Stimulated activated memory B cell treated with anti-CD40 and anti-IgM and Interleukin-4, amounts not matched to agents 10 μg/mL and 1 μg/mL and 100 μg/mL, for 72 hours (primary cell): ENCODE measurements at regions not wholly inside any gene's neighbourhood (a gene's known extent, or its start where the extent isn't known, plus 50 kb on each side); places are given as distances from the start of the nearest gene placed in this dataset.

Experiments used
- ATAC-seq: fragments of 150-1000 bp; cut with Tn5 transposase; 2 replicates; pipeline ENCODE4 v1.10.0; 2021
- H3K27ac Mint-ChIP-seq: one replicate; pipeline ENCODE4 v1.8.0; 2022; ENCODE audit warnings: mild to moderate bottlenecking, mixed read lengths
- H3K27me3 Mint-ChIP-seq: one replicate; pipeline ENCODE4 v1.8.0; 2022; ENCODE audit warnings: mixed read lengths
- H3K36me3 Mint-ChIP-seq: one replicate; pipeline ENCODE4 v1.8.0; 2022; ENCODE audit warnings: mixed read lengths
- H3K4me1 Mint-ChIP-seq: one replicate; pipeline ENCODE4 v1.8.0; 2022; ENCODE audit warnings: mixed read lengths
- H3K4me3 Mint-ChIP-seq: one replicate; pipeline ENCODE4 v1.8.0; 2022; ENCODE audit warnings: mild to moderate bottlenecking, moderate library complexity, mixed read lengths
- H3K9me3 Mint-ChIP-seq: one replicate; pipeline ENCODE4 v1.8.0; 2022; ENCODE audit warnings: mixed read lengths

DNA sequence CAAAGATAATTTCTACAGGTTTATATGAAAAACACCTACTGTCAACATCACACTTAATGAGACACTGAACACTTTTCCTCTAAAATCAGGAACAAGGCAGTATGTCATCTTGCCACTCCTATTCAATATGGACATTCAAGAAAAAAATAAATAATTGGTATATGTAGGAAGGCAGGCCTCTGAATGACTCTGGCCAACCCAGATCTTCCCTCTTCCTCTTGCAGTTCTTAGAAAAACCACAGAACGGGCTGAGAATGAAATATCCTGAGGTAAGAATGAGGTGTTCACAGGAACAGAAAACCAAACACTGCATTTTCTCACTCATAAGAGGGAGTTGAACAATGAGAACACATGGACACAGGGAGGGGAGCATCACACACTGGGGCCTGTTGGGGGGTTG lies 1207.2 kb upstream of the CITED2 start:
- H3K36me3 Mint-ChIP-seq = no peaks in the 10 kb centered on the region
- H3K4me3 Mint-ChIP-seq = no peak overlapping the region
- no peaks in the 10 kb centered on the region for H3K4me1 Mint-ChIP-seq
- ATAC-seq = no peak
- peaks cover 10% of the 10 kb centered on the region for H3K27me3 Mint-ChIP-seq
- H3K9me3 Mint-ChIP-seq = no peaks in the 10 kb centered on the region
- no peak overlapping the region for H3K27ac Mint-ChIP-seq

DNA sequence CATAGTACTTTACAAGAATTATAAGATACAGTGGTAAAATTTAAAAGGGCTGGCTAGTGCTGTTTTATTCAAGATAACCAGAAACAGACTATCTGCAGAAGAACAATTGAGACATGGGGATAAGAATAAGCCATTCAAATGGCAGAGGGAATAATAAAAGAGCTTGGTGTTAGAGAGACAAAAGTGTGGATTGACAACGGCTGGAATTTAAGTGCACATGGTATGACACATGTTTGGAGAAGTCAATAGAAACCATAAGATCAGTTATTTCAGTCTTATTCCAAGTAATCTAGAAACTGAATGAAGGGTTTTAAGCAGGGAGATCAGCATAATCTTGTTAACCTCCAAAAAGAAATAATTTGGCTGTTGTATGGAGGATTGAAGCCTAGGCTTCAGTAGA lies 1205.5 kb upstream of the CITED2 start:
- ATAC-seq = no peak
- peaks cover 10% of the 10 kb centered on the region for H3K27me3 Mint-ChIP-seq

DNA sequence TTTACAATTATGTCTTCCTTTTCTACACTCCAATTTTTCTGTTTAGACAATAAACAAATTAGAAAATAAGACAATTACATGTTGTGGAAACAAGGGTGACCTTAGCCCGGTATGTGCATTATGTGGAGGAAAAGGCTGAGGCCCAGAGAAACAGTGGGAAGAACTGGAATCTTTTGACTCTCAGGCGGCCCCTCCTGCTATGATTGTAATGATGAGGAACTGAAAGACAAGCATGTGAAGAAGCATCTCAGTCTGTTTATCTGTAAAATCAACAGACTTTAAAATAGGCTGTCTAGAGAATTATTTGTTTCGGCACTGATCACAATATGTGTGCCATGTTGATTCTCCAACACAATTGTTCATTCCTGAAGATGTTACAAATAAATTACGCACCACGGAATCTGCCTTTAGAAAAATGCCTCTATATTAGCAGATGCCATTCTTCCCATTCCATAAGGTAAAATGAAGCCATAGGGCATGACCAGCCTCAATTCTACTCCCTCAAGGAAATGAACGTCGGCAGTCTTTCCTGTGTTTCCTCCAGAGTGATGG lies 1201.6 kb upstream of the CITED2 start:
- peaks cover 10% of the 10 kb centered on the region for H3K27me3 Mint-ChIP-seq
- H3K9me3 Mint-ChIP-seq = no peaks in the 10 kb centered on the region
- no peaks in the 10 kb centered on the region for H3K4me1 Mint-ChIP-seq
- H3K4me3 Mint-ChIP-seq = no peak overlapping the region
- no peaks in the 10 kb centered on the region for H3K36me3 Mint-ChIP-seq
- H3K27ac Mint-ChIP-seq = no peak overlapping the region
- ATAC-seq = no peak

More for the DNA sequence above, 1205.5 kb upstream of the CITED2 start:
- Mint-ChIP-seq H3K9me3 (no peaks in the 10 kb centered on the region), H3K4me3 (no peak overlapping the region), H3K36me3 (no peaks in the 10 kb centered on the region), H3K4me1 (no peaks in the 10 kb centered on the region), H3K27ac (no peak overlapping the region)

- H3K36me3 Mint-ChIP-seq = no peaks in the 10 kb centered on the region
Observed at GRCh38 chr6:140572867-140573266, 1198.4 kb upstream of the CITED2 start.

DNA sequence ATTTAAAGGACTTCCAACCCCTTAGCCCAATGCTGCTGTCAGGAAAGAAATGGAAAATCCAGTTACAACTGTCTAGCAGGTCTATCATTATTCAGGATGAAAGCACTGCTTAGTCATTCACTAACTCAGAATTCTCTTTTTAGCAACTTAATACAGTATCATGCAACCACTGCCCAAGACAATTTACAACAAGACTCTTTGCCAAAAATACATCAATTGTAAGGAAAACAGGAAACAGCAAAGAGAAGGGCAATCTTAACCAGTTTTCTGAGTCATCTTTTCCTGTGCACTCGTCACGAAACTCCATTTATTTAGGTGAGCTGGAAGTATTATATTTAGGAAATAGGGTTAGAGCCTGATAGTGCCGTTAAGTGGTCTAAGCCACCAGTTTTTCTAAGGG lies 1197.7 kb upstream of the CITED2 start:
- Mint-ChIP-seq H3K36me3 (no peaks in the 10 kb centered on the region), H3K4me1 (no peaks in the 10 kb centered on the region), H3K4me3 (no peak overlapping the region), H3K27ac (no peak overlapping the region), H3K27me3 (no peaks in the 10 kb centered on the region), H3K9me3 (no peaks in the 10 kb centered on the region)
- ATAC-seq = no peak

More at GRCh38 chr6:140572867-140573266, 1198.4 kb upstream of the CITED2 start:
- Mint-ChIP-seq H3K27ac (no peak overlapping the region), H3K4me1 (no peaks in the 10 kb centered on the region), H3K27me3 (no peaks in the 10 kb centered on the region), H3K9me3 (no peaks in the 10 kb centered on the region), H3K4me3 (no peak overlapping the region)
- ATAC-seq = peak; percentile 8

GRCh38 chr6:140571145-140571544 lies 1196.7 kb upstream of the CITED2 start:
- H3K4me1 Mint-ChIP-seq = no peaks in the 10 kb centered on the region
- H3K27ac Mint-ChIP-seq = no peak overlapping the region
- no peaks in the 10 kb centered on the region for H3K9me3 Mint-ChIP-seq
- H3K27me3 Mint-ChIP-seq = no peaks in the 10 kb centered on the region
- no peak overlapping the region for H3K4me3 Mint-ChIP-seq
- no peak for ATAC-seq
- H3K36me3 Mint-ChIP-seq = no peaks in the 10 kb centered on the region

DNA sequence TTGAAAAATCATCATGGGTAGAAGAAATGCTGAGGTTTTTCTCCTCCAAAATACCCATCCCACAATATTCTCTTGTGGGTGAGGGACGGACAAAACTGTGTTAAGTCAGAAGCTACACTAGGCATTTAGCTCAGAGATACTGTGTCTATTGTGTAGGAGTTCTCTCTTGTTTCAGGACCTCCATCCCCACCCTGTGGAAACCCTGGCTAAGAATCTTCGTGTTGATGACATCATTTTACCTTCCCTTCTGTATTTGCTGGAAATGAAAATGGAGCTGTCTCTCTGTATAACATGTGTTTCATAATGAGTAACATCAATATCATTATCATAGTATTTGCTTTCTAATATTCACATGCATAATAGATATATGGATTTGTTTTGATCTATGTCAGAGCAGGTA lies 1193.0 kb upstream of the CITED2 start:
- Mint-ChIP-seq H3K27ac (no peak overlapping the region), H3K36me3 (no peaks in the 10 kb centered on the region), H3K9me3 (no peaks in the 10 kb centered on the region), H3K4me3 (no peak overlapping the region), H3K4me1 (no peaks in the 10 kb centered on the region), H3K27me3 (no peaks in the 10 kb centered on the region)
- ATAC-seq = no peak

DNA sequence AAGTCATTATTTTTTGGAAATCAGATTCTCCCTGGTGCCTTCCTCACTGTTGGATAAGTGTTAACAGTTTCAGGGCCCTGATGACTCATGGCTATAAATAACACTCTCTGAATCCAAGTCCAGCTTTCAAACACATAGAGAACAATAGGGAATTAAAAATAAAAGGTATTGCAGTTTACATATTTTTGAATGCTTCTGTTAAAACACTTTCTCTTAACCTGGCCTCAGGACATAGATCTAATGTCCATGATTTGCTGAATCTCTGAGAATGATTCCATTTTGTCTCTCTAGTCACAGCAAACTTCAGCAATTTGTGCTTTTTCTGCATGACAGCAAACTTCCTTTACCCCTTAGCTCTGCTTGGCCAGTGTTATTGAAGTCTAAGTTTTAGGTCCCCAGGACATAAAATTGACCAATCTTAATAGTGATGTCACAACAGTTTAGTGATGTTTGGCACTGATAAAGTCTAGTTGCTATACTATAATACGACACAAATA lies 1192.4 kb upstream of the CITED2 start:
- no peaks in the 10 kb centered on the region for H3K9me3 Mint-ChIP-seq
- no peak overlapping the region for H3K4me3 Mint-ChIP-seq
- no peak for ATAC-seq

DNA sequence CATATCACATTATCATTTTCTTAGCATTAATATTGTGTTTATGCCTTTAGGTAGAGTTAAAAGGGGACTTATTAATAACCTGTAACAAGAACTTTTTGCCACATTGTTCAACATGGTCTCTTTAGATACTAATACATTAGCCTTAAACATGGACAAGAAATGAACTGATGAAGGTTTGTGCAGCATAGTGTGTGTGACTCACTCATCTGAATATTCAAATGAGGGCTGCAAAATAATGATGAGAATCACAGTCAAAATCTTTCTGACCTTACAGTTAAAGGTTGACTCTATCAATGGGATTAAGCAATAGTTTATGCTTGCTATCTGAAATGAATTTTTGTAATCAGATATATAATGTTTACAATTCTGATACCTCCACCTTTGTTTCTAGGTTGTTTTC lies 1189.3 kb upstream of the CITED2 start:
- Mint-ChIP-seq H3K36me3 (no peaks in the 10 kb centered on the region), H3K27me3 (no peaks in the 10 kb centered on the region), H3K4me1 (no peaks in the 10 kb centered on the region), H3K27ac (no peak overlapping the region), H3K9me3 (no peaks in the 10 kb centered on the region), H3K4me3 (no peak overlapping the region)
- ATAC-seq = no peak

More for the DNA sequence above, 1192.4 kb upstream of the CITED2 start:
- Mint-ChIP-seq H3K27ac (no peak overlapping the region), H3K4me1 (no peaks in the 10 kb centered on the region), H3K36me3 (no peaks in the 10 kb centered on the region), H3K27me3 (no peaks in the 10 kb centered on the region)

DNA sequence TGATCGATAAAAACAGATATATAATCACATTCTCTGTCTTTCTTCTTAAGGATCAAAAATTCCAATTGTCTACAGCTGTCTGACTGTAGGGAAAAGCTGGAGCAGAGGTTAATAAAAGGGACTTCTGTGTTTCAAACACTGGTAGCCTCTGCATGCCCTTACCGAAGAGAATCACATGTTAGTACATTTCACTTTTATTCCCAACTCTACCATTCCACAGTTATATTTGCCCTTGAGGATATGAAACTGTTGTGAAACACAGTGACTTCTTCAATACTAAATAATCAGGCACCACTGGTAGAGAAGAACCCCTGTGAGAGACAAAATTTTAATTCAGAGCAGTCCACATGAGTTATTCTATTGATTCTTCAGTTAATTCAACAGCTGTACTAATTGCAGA lies 1187.3 kb upstream of the CITED2 start:
- no peaks in the 10 kb centered on the region for H3K4me1 Mint-ChIP-seq
- no peaks in the 10 kb centered on the region for H3K9me3 Mint-ChIP-seq
- H3K27me3 Mint-ChIP-seq = no peaks in the 10 kb centered on the region
- no peak overlapping the region for H3K4me3 Mint-ChIP-seq
- H3K36me3 Mint-ChIP-seq = no peaks in the 10 kb centered on the region
- ATAC-seq = no peak
- no peak overlapping the region for H3K27ac Mint-ChIP-seq

DNA sequence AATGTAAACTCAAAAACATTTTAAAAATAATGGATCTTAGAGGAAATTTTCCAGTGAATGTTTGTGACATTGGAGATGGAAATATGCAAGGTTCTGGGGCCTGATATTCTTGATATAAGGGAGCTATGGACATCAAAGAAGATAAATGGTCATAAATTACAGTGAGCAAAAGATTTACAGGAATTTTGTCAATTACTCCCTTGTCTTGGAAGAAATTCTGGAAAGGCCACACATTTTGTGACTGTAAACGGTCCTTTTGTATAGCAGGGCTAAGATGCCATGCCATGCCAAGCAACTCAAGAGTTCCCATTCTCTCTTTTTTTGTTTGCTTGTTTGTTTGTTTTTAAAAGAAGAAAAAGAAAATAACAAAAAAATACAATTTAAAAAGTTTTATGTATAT lies 1186.2 kb upstream of the CITED2 start:
- H3K36me3 Mint-ChIP-seq = no peaks in the 10 kb centered on the region
- H3K27me3 Mint-ChIP-seq = no peaks in the 10 kb centered on the region
- ATAC-seq = no peak
- no peaks in the 10 kb centered on the region for H3K9me3 Mint-ChIP-seq
- no peak overlapping the region for H3K27ac Mint-ChIP-seq
- H3K4me1 Mint-ChIP-seq = no peaks in the 10 kb centered on the region
- no peak overlapping the region for H3K4me3 Mint-ChIP-seq

- no peak for ATAC-seq
- no peaks in the 10 kb centered on the region for H3K27me3 Mint-ChIP-seq
- no peak overlapping the region for H3K4me3 Mint-ChIP-seq
- no peaks in the 10 kb centered on the region for H3K36me3 Mint-ChIP-seq
- no peak overlapping the region for H3K27ac Mint-ChIP-seq
- no peaks in the 10 kb centered on the region for H3K9me3 Mint-ChIP-seq
- H3K4me1 Mint-ChIP-seq = no peaks in the 10 kb centered on the region
Observed at GRCh38 chr6:140559458-140559857, 1185.0 kb upstream of the CITED2 start.

DNA sequence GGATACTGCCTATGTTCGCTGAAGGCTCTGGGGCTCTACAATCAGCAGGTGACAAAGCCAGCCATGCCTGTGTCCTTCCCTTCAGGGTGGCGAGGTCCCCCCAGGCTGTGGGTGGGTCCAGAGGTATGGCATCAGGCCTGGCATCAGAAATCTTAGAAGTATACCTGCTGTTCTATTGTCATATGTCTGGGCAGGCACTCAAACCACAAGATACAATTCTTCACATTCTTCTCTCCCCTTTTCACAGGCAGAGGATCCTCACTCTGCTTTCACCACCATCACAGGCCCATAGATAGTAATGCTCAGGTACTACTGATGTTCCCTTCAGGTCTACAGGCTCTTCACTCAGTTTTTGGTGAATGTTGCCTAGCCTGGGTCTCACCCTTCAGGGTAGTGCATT lies 1180.0 kb upstream of the CITED2 start:
- Mint-ChIP-seq H3K4me3 (no peak overlapping the region), H3K9me3 (peaks cover 3% of the 10 kb centered on the region), H3K4me1 (no peaks in the 10 kb centered on the region), H3K27ac (no peak overlapping the region), H3K27me3 (no peaks in the 10 kb centered on the region), H3K36me3 (no peaks in the 10 kb centered on the region)
- ATAC-seq = peak; percentile 41

DNA sequence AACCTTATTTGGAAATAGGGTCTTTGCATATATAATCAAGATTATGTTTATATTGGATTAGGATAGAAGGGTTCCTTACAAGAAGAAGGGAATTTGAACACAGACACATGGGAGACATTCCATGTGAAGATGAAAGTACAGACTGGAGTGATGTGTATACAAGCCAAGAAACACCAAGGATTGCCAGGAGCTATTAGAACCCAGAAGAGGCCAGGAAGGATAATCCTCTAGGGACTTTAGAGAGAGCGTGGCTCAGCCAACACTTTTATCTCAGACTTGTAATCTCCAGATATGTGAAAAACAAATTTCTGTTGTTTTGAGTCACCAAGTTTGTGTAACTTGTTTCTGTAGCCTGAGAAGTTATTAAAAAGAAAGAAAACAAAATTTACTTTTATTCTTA lies 1173.9 kb upstream of the CITED2 start:
- Mint-ChIP-seq H3K27me3 (no peaks in the 10 kb centered on the region), H3K36me3 (no peaks in the 10 kb centered on the region), H3K4me1 (no peaks in the 10 kb centered on the region), H3K4me3 (no peak overlapping the region), H3K9me3 (peaks cover 3% of the 10 kb centered on the region), H3K27ac (no peak overlapping the region)
- no peak for ATAC-seq

GRCh38 chr6:140546640-140547039 lies 1172.2 kb upstream of the CITED2 start:
- H3K27ac Mint-ChIP-seq = no peak overlapping the region
- no peaks in the 10 kb centered on the region for H3K36me3 Mint-ChIP-seq
- H3K27me3 Mint-ChIP-seq = no peaks in the 10 kb centered on the region
- no peak for ATAC-seq
- H3K4me1 Mint-ChIP-seq = no peaks in the 10 kb centered on the region
- peaks cover 3% of the 10 kb centered on the region for H3K9me3 Mint-ChIP-seq
- no peak overlapping the region for H3K4me3 Mint-ChIP-seq

DNA sequence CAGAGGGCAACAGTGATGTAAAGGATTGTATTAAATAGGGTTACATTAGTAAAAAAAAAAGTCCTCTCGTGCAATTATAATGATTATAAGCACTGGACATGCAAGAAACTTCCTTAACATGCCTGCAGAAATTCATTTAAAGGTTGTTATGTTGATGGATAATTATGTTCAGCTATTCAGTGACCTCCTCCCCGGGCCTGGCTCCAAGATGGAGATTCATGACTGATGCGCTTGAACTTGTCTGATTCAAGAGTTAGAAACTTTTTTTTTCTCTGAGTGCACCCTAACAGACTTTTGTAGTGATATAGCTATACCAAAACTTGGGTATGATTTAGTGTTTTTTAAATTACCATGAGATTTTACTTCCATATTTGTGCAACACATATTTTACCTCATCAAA lies 1170.0 kb upstream of the CITED2 start:
- H3K4me1 Mint-ChIP-seq = no peaks in the 10 kb centered on the region
- H3K36me3 Mint-ChIP-seq = no peaks in the 10 kb centered on the region
- no peak overlapping the region for H3K27ac Mint-ChIP-seq
- no peaks in the 10 kb centered on the region for H3K9me3 Mint-ChIP-seq
- ATAC-seq = no peak
- H3K27me3 Mint-ChIP-seq = no peaks in the 10 kb centered on the region
- H3K4me3 Mint-ChIP-seq = no peak overlapping the region

- Mint-ChIP-seq H3K27ac (no peak overlapping the region), H3K36me3 (no peaks in the 10 kb centered on the region), H3K27me3 (no peaks in the 10 kb centered on the region), H3K9me3 (no peaks in the 10 kb centered on the region), H3K4me3 (no peak overlapping the region), H3K4me1 (no peaks in the 10 kb centered on the region)
- ATAC-seq = no peak
Observed at GRCh38 chr6:140542863-140543262, 1168.4 kb upstream of the CITED2 start.
